D721Med (cell line): ENCODE measurements at regions not wholly inside any gene's neighbourhood (a gene's known extent, or its start where the extent isn't known, plus 50 kb on each side); places are given as distances from the start of the nearest gene placed in this dataset.

Source experiments
- DNase-seq: peaks from one replicate; pipeline ENCODE4 v3.0.0; 2011; ENCODE audit warnings: low spot score; ENCODE audit not compliant: insufficient read length
- FAIRE-seq: peaks from 2 replicates; lab custom pipeline; 2011; peaks lifted over from hg19 to GRCh38; lab: Jason Lieb, UNC
- CTCF ChIP-seq: IDR thresholded peaks from 2 replicates; pipeline ENCODE4 v1.5.1; 2012; ENCODE audit warnings: mild to moderate bottlenecking, control low read depth; ENCODE audit not compliant: insufficient read depth; ENCODE audit errors: missing control alignments

- FAIRE-seq (no peak), DNase-seq (no peak)
- TF ChIP-seq CTCF, result no peak
Observed at GRCh38 chr18:39191931-39192330, 1626.3 kb upstream of the CELF4 start.

DNA sequence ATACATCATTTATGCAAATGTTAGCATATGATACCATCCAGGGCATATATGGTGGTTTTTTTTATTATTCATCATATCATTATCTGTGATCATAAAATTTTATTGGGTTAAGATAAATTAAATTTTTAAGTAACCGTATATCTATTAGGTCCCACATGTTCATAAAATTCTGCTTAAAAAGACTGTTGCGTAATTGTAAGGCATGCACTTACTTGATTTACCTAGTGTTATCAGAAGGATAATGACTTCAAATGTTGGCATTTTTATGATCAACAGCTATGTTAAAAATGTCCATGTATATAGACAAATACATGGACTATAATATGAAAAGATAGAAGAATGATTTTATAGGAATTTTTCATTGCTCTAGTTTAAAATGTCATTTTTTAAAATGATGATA, 1625.5 kb upstream of the CELF4 start:
- FAIRE-seq (no peak), DNase-seq (no peak)
- TF ChIP-seq CTCF, result no peak

DNA sequence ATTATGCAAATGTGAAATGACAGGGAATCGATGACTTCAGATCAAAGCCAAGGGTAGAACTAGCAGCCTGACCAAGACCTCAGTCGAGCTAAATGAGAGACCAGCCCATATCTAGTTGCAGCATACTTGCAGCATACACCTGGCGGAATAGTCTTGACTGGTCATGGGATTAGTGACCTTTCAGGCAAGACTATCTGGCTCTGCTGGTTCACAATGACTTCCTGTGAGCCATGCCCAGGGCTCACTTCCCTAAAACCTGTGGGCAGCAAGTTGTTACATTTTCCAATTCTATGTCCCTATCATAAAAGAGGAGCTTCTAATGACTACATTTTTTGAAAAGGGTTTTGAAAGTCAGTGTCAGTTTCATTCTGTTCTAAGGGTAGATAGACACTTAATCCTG, 1624.9 kb upstream of the CELF4 start:
- no peak for DNase-seq
- TF ChIP-seq CTCF, result no peak
- FAIRE-seq, result no peak

- FAIRE-seq (no peak), DNase-seq (no peak)
- TF ChIP-seq CTCF, result no peak
Observed at GRCh38 chr18:39188278-39188677, 1622.7 kb upstream of the CELF4 start.

DNA sequence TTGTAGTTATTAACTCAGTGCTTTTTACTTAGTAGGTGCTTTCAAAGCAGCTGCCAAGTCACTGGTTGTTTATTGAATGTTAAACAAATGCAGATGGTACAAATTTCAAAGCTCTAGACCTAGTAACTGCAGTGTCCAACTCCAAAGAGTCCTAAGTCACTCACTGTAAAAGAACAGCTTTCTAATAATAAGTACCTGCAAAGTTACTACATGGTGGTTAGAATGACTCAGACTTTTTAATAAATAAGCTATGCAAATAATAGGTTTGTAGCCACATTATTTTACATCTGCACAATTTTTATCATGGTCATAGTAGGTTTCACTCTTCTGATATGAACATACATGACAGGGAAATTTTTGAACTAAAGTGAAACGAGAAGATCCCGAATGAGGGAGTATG, 1620.4 kb upstream of the CELF4 start:
- FAIRE-seq, result peak; percentile 77
- TF ChIP-seq CTCF, result no peak
- DNase-seq, result no peak

DNA sequence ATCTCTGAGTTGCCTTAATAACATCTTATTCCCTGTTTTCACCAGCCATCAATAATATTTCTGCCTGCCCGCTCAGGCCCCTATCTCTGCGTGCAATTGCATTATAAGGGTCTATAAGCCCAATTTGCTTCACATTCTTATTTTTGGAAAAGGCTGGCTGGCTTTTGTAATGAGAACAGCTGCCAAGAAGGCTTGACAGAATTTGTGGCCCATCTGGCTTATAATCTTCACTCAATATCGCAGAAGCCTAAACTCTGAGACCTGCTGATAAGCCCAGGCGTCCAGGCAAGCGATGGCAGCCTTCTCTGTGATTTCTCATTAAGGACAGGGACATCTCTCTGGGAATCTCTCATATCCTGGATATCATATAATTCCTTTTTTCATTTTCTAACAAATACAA, 1618.6 kb upstream of the CELF4 start:
- no peak for FAIRE-seq
- DNase-seq, result no peak
- TF ChIP-seq CTCF, result no peak

DNA sequence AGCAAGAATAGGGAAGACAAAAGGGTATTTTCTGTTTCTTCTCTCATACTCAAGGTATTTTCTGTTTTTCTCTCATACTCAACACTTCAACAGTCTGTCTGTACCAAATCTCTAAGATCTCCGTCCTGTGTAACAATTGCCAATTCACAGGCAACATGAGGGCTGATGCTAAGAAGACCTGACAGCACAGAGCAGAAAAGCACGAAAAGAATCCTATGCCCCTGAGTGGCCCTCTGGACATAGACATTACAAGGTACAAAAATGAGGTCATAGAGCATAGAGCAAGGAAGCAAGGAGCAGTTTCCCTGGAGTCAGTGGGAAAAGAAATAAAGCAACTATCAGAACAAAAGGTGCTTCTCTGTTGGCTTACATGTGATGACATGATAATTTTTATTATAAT, 1612.6 kb upstream of the CELF4 start:
- TF ChIP-seq CTCF, result no peak
- FAIRE-seq (no peak), DNase-seq (no peak)
